ENCODE measurements at regions not wholly inside any gene's neighbourhood (a gene's known extent, or its start where the extent isn't known, plus 50 kb on each side); places are given as distances from the start of the nearest gene placed in this dataset.

DNA sequence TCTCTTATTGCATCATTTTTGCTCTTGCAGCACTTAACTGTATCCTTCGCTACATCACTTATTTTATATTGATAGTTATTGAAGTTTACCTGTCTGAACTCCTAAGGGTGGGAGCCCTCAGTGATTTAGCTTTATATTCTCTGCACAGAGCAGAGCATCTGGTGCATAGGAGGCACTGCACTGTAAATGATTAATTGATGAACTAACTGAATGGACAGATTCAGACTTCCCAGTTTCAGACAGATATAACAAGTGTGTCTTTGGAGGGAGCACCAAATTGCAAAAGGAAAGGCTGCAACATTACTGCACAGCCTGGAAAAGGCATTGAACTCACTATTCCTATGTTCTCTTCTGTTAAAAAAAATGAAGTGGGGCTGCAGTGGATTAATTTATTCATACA is 160.3 kb downstream of the EDN1 start:
- TF ChIP-seq, protein P1, sequence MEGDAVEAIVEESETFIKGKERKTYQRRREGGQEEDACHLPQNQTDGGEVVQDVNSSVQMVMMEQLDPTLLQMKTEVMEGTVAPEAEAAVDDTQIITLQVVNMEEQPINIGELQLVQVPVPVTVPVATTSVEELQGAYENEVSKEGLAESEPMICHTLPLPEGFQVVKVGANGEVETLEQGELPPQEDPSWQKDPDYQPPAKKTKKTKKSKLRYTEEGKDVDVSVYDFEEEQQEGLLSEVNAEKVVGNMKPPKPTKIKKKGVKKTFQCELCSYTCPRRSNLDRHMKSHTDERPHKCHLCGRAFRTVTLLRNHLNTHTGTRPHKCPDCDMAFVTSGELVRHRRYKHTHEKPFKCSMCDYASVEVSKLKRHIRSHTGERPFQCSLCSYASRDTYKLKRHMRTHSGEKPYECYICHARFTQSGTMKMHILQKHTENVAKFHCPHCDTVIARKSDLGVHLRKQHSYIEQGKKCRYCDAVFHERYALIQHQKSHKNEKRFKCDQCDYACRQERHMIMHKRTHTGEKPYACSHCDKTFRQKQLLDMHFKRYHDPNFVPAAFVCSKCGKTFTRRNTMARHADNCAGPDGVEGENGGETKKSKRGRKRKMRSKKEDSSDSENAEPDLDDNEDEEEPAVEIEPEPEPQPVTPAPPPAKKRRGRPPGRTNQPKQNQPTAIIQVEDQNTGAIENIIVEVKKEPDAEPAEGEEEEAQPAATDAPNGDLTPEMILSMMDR (IDR thresholded peaks at IDR 0.05; ENCODE audit: insufficient read depth, low read depth, low read length), result no peak
- H3K4me3 ChIP-seq (ENCODE audit: low read depth, low read length), result no peak overlapping the region
- DNase-seq (ENCODE audit: low read depth), result no peak

DNA sequence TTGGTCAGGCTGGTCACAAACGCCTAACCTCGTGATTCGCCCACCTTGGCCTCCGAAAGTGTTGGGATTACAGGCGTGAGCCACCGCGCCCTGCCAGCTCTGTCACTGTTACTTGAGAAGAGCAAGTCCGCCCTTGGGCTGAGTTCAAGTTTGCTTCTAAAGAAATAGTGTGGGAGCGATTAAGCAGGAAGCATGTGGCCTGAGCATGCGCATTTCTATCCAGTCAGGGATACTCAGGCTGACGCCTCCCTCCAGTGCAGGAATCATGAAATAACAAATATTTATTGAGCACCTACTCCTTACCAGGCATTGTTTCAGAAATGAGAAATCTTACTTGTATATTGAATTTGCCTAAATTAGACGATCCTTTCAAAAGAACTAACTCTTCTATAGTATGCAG is 166.2 kb downstream of the EDN1 start:
- TF ChIP-seq, protein P1 (IDR thresholded peaks at IDR 0.05; ENCODE audit: insufficient read depth, low read depth, low read length), result no peak
- no peak overlapping the region for H3K4me3 ChIP-seq (ENCODE audit: low read depth, low read length)
- no peak for DNase-seq (ENCODE audit: low read depth)

GRCh38 chr6:12457094-12457493 is 166.9 kb downstream of the EDN1 start:
- no peak for DNase-seq (ENCODE audit: low read depth)

GRCh38 chr6:12458558-12458957 is 168.4 kb downstream of the EDN1 start:
- TF ChIP-seq, protein P1 (IDR thresholded peaks at IDR 0.05; ENCODE audit: insufficient read depth, low read depth, low read length), result no peak
- H3K4me3 ChIP-seq (ENCODE audit: low read depth, low read length), result no peak overlapping the region
- no peak for DNase-seq (ENCODE audit: low read depth)

More at GRCh38 chr6:12457094-12457493, 166.9 kb downstream of the EDN1 start:
- H3K4me3 ChIP-seq (ENCODE audit: low read depth, low read length), result no peak overlapping the region
- TF ChIP-seq, protein P1 (IDR thresholded peaks at IDR 0.05; ENCODE audit: insufficient read depth, low read depth, low read length), result no peak

- TF ChIP-seq, protein P1 (IDR thresholded peaks at IDR 0.05; ENCODE audit: insufficient read depth, low read depth, low read length), result no peak
- no peak for DNase-seq (ENCODE audit: low read depth)
- H3K4me3 ChIP-seq (ENCODE audit: low read depth, low read length), result no peak overlapping the region
Observed at GRCh38 chr6:12459945-12460661, 169.9 kb downstream of the EDN1 start.

DNA sequence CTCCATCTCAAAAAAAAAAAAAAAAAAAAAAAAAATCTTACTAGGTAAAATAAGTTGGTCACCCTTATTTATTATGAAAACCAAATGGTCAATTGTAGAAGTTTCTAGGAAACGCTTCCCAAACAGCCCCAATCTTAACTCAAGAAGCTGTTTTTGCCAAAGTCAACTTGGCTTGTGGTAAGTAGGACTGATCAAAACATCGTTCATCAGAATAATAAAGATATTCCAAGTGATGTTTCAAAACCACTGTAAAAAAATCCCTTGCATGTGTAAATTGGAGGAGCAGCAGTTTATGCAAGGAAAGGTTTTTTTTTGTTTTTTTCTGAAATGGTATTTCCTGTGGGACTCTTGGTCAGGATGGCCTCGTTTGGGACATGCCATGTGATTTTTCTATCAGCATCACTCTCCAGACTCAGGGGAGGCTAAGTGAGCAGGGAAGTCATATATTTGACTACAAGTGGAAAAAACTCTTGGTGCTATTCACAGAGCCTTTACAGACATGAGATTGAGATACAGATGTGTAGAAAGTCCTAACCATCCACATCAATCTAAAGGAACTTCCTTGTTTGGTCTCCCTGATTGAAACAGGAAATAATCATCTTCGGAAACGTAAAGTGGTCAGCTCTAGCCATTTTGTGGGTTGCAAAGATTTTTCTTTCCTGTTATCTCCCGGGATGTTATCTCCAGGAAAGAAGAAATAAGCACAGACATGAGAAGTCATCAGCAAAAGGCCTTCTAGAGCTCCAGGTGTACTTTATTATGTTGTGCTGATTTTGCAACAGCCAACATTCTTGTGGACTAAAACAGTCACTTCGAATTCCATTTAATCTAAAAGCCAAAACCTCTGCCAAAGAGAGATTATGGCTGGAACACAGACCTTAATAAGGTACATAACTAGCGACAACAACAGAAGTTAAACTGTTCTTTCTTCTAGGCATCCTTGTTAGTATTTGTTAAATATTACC is 177.8 kb downstream of the EDN1 start:
- peak; percentile 59 for DNase-seq (ENCODE audit: low read depth)
- TF ChIP-seq, protein P1 (IDR thresholded peaks at IDR 0.05; ENCODE audit: insufficient read depth, low read depth, low read length), result no peak

More for the DNA sequence above, 177.8 kb downstream of the EDN1 start:
- no peak overlapping the region for H3K4me3 ChIP-seq (ENCODE audit: low read depth, low read length)
